Panc1 (cell line): ENCODE measurements at regions not wholly inside any gene's neighbourhood (a gene's known extent, or its start where the extent isn't known, plus 50 kb on each side); places are given as distances from the start of the nearest gene placed in this dataset.

Experiments
- CTCF ChIP-seq: fragments of 450-650 bp; IDR thresholded peaks from 2 replicates; pipeline ENCODE4 v1.5.1; 2017; ENCODE audit warnings: mild to moderate bottlenecking
- POLR2AphosphoS5 ChIP-seq: IDR thresholded peaks from 2 replicates; pipeline ENCODE4 v1.6.1; 2012; ENCODE audit warnings: mild to moderate bottlenecking, low read depth, low read length, moderate library complexity
- TCF7L2 ChIP-seq: IDR thresholded peaks from 2 replicates; pipeline ENCODE4 v1.6.1; 2011; ENCODE audit warnings: mild to moderate bottlenecking, low read depth, low read length, inconsistent platforms
- TF ChIP-seq, protein P1 (sequence below), 2 experiments: IDR thresholded peaks; 2 replicates each; pipeline ENCODE4 v1.6.1; 2011 to 2012; ENCODE audit warnings: low read depth in 2 of 2, control low read depth in 1 of 2, low read length in 1 of 2, mild to moderate bottlenecking in 1 of 2, moderate library complexity in 1 of 2; ENCODE audit not compliant: insufficient read depth in 1 of 2

DNA sequence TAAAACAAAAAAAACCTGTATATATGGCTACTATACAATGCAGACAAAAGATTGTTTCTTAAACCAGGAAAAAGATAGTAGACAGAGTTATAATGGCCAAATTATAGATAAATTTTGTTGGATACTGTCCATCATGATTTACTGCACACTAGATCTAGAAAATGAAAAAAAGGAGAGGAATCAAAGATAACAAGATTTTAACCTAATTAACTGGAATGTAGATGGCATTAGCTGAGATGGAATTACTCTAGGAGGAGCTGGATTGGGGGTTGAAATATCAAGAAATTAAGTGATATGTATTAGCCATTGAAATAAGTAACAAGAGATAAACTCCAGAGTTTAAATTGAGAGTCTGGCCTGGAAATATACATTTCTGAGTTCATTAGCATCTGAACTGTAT, 1489.1 kb downstream of the PLA2G4A start:
- no peak for TF ChIP-seq CTCF
- no peak for TF ChIP-seq POLR2AphosphoS5
- no peak for TF ChIP-seq TCF7L2
- TF ChIP-seq, protein P1, sequence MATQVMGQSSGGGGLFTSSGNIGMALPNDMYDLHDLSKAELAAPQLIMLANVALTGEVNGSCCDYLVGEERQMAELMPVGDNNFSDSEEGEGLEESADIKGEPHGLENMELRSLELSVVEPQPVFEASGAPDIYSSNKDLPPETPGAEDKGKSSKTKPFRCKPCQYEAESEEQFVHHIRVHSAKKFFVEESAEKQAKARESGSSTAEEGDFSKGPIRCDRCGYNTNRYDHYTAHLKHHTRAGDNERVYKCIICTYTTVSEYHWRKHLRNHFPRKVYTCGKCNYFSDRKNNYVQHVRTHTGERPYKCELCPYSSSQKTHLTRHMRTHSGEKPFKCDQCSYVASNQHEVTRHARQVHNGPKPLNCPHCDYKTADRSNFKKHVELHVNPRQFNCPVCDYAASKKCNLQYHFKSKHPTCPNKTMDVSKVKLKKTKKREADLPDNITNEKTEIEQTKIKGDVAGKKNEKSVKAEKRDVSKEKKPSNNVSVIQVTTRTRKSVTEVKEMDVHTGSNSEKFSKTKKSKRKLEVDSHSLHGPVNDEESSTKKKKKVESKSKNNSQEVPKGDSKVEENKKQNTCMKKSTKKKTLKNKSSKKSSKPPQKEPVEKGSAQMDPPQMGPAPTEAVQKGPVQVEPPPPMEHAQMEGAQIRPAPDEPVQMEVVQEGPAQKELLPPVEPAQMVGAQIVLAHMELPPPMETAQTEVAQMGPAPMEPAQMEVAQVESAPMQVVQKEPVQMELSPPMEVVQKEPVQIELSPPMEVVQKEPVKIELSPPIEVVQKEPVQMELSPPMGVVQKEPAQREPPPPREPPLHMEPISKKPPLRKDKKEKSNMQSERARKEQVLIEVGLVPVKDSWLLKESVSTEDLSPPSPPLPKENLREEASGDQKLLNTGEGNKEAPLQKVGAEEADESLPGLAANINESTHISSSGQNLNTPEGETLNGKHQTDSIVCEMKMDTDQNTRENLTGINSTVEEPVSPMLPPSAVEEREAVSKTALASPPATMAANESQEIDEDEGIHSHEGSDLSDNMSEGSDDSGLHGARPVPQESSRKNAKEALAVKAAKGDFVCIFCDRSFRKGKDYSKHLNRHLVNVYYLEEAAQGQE (IDR thresholded peaks at IDR 0.05; ENCODE audit: insufficient read depth in 1 of 2, low read depth in 2 of 2, low read length in 1 of 2), result no peak
